ENCODE measurements at regions not wholly inside any gene's neighbourhood (a gene's known extent, or its start where the extent isn't known, plus 50 kb on each side); places are given as distances from the start of the nearest gene placed in this dataset.
"Not testable (repeated sequence)": the region's sequence is repeated elsewhere in the genome, so short reads cannot be mapped to it uniquely, and the experiment has no call there.

GRCh38 chr5:115452536-115453235, 91.9 kb downstream of the FEM1C start:
- H3K4me3 ChIP-seq: no peak overlapping the region
- TF ChIP-seq, protein P1, sequence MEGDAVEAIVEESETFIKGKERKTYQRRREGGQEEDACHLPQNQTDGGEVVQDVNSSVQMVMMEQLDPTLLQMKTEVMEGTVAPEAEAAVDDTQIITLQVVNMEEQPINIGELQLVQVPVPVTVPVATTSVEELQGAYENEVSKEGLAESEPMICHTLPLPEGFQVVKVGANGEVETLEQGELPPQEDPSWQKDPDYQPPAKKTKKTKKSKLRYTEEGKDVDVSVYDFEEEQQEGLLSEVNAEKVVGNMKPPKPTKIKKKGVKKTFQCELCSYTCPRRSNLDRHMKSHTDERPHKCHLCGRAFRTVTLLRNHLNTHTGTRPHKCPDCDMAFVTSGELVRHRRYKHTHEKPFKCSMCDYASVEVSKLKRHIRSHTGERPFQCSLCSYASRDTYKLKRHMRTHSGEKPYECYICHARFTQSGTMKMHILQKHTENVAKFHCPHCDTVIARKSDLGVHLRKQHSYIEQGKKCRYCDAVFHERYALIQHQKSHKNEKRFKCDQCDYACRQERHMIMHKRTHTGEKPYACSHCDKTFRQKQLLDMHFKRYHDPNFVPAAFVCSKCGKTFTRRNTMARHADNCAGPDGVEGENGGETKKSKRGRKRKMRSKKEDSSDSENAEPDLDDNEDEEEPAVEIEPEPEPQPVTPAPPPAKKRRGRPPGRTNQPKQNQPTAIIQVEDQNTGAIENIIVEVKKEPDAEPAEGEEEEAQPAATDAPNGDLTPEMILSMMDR (IDR thresholded peaks at IDR 0.05): no peak
- no peak for TF ChIP-seq POLR2AphosphoS5 (IDR thresholded peaks at IDR 0.05)
- no peak for TF ChIP-seq POLR2A (IDR thresholded peaks at IDR 0.05)
- no peak for TF ChIP-seq EP300 (IDR thresholded peaks at IDR 0.05)
- H3K27ac ChIP-seq: no peak overlapping the region
- WGBS: 85% methylated on average over 2 of the region's 2 CpGs
- H3K4me1 ChIP-seq: peaks cover 21% of the 10 kb centered on the region
- H3K36me3 ChIP-seq: no peaks in the 10 kb centered on the region
- H3K27me3 ChIP-seq: no peaks in the 10 kb centered on the region
- no peak for DNase-seq (ENCODE audit: low spot score in 2 of 2)
- no peaks in the 10 kb centered on the region for H3K9me3 ChIP-seq

- H3K27ac ChIP-seq: no peak overlapping the region
- no peaks in the 10 kb centered on the region for H3K36me3 ChIP-seq
- DNase-seq (ENCODE audit: low spot score in 2 of 2): no peak
- H3K4me1 ChIP-seq: peaks cover 21% of the 10 kb centered on the region
- 100% methylated on average over 2 of the region's 2 CpGs for WGBS
- H3K9me3 ChIP-seq: no peaks in the 10 kb centered on the region
- TF ChIP-seq EP300 (IDR thresholded peaks at IDR 0.05) (no peak), POLR2AphosphoS5 (IDR thresholded peaks at IDR 0.05) (no peak)
- TF ChIP-seq, protein P1 (IDR thresholded peaks at IDR 0.05): no peak
- no peak overlapping the region for H3K4me3 ChIP-seq
- no peaks in the 10 kb centered on the region for H3K27me3 ChIP-seq
Measured at GRCh38 chr5:115452083-115452482, 92.5 kb downstream of the FEM1C start.

DNA sequence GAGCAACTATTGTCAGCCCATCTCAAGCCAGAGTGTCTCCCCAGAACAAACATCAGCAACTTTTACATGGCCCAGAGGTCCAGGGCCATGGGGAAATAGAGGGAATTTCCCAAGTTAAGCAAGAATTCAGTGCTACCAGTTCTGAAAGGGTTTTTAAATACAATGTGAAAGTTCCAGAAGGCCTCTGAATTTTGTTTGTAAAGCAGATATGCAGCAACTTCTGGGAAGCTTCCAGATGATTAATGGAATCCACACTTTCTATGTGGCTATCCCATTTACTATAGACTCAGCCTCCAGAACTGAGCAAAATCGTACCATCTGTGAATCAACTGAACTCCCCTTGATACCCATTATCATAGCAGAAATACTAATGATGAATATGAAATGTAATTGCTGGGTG, 93.8 kb downstream of the FEM1C start:
- DNase-seq (ENCODE audit: low spot score in 2 of 2): no peak
- Histone ChIP-seq H3K27ac (peak overlapping the region; percentile 67), H3K4me3 (no peak overlapping the region), H3K36me3 (no peaks in the 10 kb centered on the region), H3K9me3 (no peaks in the 10 kb centered on the region), H3K4me1 (peaks cover 21% of the 10 kb centered on the region), H3K27me3 (no peaks in the 10 kb centered on the region)
- TF ChIP-seq POLR2AphosphoS5 (IDR thresholded peaks at IDR 0.05) (no peak), EP300 (IDR thresholded peaks at IDR 0.05) (no peak), POLR2A (IDR thresholded peaks at IDR 0.05) (no peak)
- TF ChIP-seq, protein P1 (IDR thresholded peaks at IDR 0.05): no peak
- WGBS: 50% methylated on average over 1 of the region's 1 CpG

DNA sequence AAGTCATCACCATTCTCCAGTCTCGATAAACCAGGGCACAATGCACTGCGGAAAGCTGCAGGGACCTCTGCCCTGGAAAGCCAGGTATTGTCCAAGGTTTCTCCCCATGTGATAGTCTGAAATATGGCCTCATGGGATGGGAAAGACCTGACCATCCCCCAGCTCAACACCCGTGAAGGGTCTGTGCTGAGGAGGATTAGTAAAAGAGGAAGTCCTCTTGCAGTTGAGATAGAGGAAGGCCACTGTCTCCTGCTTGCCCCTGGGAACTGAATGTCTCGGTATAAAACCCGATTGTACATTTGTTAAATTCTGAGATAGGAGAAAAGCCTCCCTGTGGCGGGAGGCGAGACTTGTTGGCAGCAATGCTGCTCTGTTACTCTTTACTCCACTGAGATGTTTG, 95.9 kb downstream of the FEM1C start:
- not testable (repeated sequence) for DNase-seq (ENCODE audit: low spot score in 2 of 2); H3K27me3 ChIP-seq; H3K4me3 ChIP-seq; H3K9me3 ChIP-seq; H3K27ac ChIP-seq; H3K36me3 ChIP-seq
- H3K4me1 ChIP-seq: peaks cover 14% of the 10 kb centered on the region
- 94% methylated on average over 6 of the region's 7 CpGs for WGBS

- H3K27me3 ChIP-seq: no peaks in the 10 kb centered on the region
- peaks cover 3% of the 10 kb centered on the region for H3K4me1 ChIP-seq
- 84% methylated on average over 2 of the region's 2 CpGs for WGBS
- H3K36me3 ChIP-seq: no peaks in the 10 kb centered on the region
- H3K27ac ChIP-seq: no peak overlapping the region
- DNase-seq (ENCODE audit: low spot score in 2 of 2): no peak
- H3K9me3 ChIP-seq: no peaks in the 10 kb centered on the region
- TF ChIP-seq, protein P1 (IDR thresholded peaks at IDR 0.05): no peak
- TF ChIP-seq POLR2A (IDR thresholded peaks at IDR 0.05): no peak
- TF ChIP-seq EP300 (IDR thresholded peaks at IDR 0.05): no peak
- no peak for TF ChIP-seq POLR2AphosphoS5 (IDR thresholded peaks at IDR 0.05)
- no peak overlapping the region for H3K4me3 ChIP-seq
Measured at GRCh38 chr5:115440782-115441451, 103.7 kb downstream of the FEM1C start.

Measured in suprapubic skin (tissue), 4 donors.